Iris pigment epithelial cell (primary cell): ENCODE measurements at regions not wholly inside any gene's neighbourhood (a gene's known extent, or its start where the extent isn't known, plus 50 kb on each side); places are given as distances from the start of the nearest gene placed in this dataset.

Source experiments
- DNase-seq: peaks from one replicate; pipeline ENCODE4 v3.0.0-alpha.2; 2011; ENCODE audit warnings: low read depth

- no peak for DNase-seq
Observed at GRCh38 chr10:93178226-93178625, 104.5 kb downstream of the CYP26A1 start.

GRCh38 chr10:93180482-93180931, 106.8 kb downstream of the CYP26A1 start:
- DNase-seq, result peak; percentile 36

DNA sequence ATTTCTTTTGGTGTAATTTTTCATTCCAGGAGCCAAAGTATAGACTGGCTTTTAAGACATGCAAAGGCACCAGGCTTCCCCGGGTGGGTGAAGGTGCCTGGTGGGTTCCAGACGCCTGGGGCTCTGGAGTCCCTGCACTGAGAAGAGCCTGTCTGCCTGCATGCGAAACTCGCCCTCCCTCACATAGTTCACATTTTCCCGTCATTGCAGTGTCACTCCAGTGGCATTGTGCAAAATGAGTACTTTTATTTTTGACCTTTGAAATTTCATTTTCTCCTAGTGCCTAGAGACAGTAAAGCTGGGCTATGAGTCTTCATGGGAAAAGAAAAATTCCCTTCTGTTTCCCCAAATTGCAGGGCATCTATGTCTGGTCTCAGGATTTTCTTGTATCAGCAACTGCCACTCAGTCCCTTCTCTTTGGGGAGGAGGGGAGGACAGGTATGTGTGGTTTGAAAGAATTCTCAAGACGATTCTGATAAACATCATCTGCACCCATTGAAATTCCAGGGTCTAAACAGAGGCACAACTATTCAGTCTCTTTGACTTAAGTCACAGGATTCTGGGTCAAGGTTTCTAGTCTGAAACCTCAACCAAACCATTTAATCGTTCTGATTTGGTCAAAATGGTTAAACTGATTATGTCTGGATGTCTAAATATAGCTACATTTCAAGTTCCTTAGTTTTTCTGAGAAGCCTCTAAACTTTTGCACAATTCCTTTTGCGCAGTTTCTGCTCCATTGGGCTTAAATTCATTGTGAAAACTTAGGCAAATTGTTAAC, 107.8 kb downstream of the CYP26A1 start:
- DNase-seq, result no peak

GRCh38 chr10:93182049-93182327, 108.3 kb downstream of the CYP26A1 start:
- DNase-seq, result no peak

- no peak for DNase-seq
Observed at GRCh38 chr10:93182790-93183189, 109.1 kb downstream of the CYP26A1 start.

GRCh38 chr10:93186653-93187052, 113.0 kb downstream of the CYP26A1 start:
- DNase-seq, result no peak

DNA sequence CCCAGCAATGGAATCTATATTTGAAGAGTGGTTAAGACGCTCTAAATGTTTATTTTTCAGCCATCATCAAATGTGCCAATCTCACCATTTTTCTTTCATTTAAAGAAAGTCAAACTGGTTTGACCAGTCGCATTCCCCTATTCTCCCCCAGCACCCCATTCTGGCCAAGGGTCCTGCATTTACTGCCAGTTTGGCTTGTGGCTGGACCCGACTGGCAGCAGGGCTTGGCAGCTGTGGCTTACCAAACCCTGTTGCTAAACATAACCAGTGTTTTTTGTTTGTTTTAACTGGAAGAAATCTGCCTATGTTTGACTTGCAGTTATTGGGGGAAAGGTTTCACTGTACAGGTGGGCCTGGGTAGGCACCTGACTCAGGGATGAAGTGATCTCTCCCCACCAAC, 116.3 kb downstream of the CYP26A1 start:
- DNase-seq, result no peak

DNA sequence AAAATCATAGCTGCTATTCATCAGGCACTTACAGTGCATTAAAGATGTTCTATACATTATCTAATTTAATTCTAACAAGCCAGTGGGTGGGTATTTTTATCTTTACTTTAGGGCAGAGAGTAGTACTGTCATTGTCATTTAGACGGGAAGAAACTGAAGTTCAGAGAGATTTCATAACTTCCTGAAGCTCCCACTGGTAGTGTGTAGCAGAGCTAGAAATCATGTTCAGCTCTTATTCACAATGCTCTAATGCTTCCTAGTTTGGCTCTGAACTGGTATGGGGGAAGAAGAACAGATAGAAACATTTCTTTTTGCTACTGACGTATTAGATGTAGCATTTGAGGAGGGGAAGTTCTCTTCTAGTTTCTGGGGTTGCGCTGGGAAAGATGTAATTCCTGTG, 116.7 kb downstream of the CYP26A1 start:
- no peak for DNase-seq

GRCh38 chr10:93193906-93194305, 120.2 kb downstream of the CYP26A1 start:
- peak; percentile 52 for DNase-seq

GRCh38 chr10:93198401-93199131, 124.9 kb downstream of the CYP26A1 start:
- peak; percentile 77 for DNase-seq

DNA sequence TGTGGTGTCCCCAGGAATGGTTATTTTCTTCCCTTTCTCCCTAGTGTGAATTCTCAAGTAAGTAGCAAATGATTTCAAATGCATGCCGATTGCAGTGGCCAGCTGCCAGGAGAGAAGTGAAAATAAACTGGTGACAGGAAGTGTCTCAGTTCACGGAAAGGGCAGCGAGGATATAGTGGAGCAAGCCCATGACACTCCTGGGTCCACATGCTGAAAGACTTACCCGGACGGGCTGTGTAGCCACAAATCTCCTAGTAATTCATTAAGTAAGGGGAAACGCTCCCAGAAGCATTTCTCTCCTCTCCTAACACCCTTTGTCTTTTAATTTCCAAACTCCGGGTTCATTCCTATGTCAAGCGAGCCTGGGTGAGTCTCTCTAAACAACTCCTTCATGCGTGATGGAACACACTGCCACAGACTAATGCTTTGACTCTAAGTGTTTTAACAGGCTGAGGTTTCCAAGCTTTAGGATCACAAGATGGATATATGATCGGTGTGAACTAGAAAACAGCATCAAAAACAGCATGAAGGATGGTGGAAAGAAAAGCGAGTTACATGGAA, 125.6 kb downstream of the CYP26A1 start:
- DNase-seq, result peak; percentile 93

DNA sequence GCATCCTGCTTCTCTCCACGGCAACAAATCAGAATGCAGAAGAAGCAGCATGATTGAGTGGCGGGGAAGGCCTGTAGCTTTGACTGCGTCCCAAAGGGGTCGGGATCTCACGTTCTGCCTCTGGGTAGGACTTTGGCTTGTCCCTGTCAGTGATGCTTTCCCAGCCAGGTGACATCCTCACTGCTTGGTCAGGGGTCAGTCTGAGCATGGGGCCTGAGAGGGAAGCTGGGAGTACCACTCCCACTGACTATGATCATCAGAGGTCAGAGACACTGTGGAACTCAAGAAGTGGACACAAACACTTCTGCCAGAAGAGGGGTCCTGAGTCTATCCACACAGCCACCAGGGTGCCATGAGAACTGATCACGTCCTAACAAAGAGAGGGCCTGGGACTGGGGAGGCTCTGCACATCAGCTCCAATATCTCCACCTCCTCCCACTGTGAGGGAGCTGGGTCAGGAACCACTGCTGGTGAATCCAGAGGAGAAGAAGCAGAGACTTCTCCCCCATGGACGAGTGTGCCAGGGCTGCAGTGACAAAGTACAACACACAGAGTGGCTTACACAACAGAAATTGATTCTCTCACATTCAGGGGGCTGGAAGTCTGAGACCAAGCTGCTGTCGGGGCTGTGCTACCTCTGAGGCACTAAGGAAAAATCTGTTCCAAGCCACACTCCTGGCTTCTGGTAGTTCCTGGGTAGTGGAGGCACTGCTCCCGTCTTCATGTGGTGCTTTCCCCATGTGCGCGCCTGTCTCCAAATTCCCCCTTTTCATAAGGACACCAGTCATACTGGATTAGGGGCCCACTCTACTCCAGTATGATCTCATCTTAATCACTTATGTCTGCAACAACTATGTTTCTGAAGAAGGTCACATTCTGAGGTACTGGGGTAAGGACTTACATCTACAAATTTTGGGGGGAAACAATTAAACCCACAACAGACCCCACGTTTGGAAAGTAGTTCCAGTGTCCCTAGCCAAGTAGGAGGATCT, 131.1 kb downstream of the CYP26A1 start:
- no peak for DNase-seq

- no peak for DNase-seq
Observed at GRCh38 chr10:93206652-93207051, 133.0 kb downstream of the CYP26A1 start.

GRCh38 chr10:93208717-93209464, 135.2 kb downstream of the CYP26A1 start:
- DNase-seq, result peak; percentile 51

DNA sequence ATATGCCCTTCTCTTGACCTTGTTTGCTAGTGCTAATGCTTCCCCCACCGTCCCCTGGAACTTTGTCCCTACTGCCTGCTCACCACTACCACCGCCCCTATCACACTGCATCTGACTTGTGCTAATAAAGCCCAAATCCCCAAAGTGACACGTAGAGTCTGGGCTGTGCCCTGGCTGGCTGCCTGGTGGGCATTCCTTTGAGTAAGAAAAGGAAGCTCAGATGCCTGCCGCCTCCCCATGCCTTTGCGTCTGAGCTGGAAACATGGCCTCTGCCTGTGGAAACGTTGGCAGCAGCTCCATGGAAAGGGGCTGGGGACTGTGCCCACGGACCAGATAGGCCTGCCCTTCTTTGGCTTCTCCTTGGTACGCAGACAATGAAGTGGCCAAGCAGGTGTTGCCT, 138.3 kb downstream of the CYP26A1 start:
- no peak for DNase-seq

GRCh38 chr10:93215312-93215711, 141.6 kb downstream of the CYP26A1 start:
- no peak for DNase-seq

DNA sequence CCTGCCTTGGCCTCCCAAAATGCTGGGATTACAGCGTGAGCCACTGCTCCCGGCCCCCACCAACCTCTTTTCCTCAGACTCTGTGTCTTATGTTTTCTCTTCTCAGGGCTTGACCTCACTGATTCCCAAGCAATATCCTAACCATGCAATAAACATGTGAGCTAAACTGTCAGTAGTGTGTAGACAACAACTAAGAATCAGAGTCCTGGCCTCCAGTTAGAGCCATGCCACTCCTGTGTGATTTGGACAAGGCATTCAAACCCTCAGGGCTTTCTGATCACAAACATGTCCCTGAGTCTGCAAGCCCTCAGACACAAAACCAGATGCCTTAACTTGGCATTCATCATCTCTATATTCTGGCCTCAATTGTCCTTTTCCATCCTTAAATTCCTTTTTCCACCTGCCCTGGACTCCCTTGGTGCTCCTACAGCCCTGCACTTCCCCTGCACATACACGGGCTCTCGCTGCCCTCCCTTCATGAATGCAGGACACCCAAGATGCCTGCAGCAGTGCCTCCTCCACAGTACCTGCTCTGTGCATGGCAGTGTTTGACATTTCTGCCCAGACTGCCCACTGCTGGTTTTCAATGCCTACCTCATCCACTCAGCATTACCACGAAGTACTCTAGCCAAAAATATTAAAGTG, 142.8 kb downstream of the CYP26A1 start:
- DNase-seq, result no peak

- DNase-seq, result no peak
Observed at GRCh38 chr10:93218386-93218785, 144.7 kb downstream of the CYP26A1 start.

GRCh38 chr10:93219347-93219746, 145.7 kb downstream of the CYP26A1 start:
- DNase-seq, result peak; percentile 55

- no peak for DNase-seq
Observed at GRCh38 chr10:93220296-93221170, 146.8 kb downstream of the CYP26A1 start.
